ENCODE measurements at regions not wholly inside any gene's neighbourhood (a gene's known extent, or its start where the extent isn't known, plus 50 kb on each side); places are given as distances from the start of the nearest gene placed in this dataset.
A peak's percentile ranks its signal among the peaks of the same experiment; 100 is the strongest.

DNA sequence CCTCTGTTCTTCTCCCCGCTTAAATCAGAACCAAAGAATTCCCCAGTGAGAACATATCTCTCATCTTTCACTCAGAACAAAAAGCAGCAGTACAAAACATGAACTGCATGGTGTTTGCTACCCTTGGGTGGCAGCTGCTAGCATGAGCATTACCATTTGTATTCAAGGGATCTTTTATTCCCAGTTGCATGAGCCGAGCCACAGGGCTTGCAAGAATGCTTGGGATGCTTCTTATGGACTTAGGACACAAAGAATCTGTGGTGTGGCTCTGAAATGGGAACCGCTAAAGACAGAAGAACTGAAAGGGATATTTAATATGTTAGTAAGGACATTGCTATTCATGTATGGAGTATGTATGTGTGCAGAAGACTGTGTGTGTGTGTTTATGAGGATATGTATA lies 190.6 kb downstream of the TMX1 start:
- no peak for DNase-seq (ENCODE audit: low read depth)
- TF ChIP-seq, protein P1, sequence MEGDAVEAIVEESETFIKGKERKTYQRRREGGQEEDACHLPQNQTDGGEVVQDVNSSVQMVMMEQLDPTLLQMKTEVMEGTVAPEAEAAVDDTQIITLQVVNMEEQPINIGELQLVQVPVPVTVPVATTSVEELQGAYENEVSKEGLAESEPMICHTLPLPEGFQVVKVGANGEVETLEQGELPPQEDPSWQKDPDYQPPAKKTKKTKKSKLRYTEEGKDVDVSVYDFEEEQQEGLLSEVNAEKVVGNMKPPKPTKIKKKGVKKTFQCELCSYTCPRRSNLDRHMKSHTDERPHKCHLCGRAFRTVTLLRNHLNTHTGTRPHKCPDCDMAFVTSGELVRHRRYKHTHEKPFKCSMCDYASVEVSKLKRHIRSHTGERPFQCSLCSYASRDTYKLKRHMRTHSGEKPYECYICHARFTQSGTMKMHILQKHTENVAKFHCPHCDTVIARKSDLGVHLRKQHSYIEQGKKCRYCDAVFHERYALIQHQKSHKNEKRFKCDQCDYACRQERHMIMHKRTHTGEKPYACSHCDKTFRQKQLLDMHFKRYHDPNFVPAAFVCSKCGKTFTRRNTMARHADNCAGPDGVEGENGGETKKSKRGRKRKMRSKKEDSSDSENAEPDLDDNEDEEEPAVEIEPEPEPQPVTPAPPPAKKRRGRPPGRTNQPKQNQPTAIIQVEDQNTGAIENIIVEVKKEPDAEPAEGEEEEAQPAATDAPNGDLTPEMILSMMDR (IDR thresholded peaks at IDR 0.05; ENCODE audit: control insufficient read depth, extremely low read depth, insufficient read depth), result no peak
- no peak overlapping the region for H3K4me3 ChIP-seq (ENCODE audit: low read depth, low read length)

GRCh38 chr14:51431033-51431709 lies 191.1 kb downstream of the TMX1 start:
- no peak overlapping the region for H3K4me3 ChIP-seq (ENCODE audit: low read depth, low read length)
- DNase-seq (ENCODE audit: low read depth), result no peak
- TF ChIP-seq, protein P1 (IDR thresholded peaks at IDR 0.05; ENCODE audit: control insufficient read depth, extremely low read depth, insufficient read depth), result no peak

GRCh38 chr14:51431741-51432140 lies 191.7 kb downstream of the TMX1 start:
- no peak overlapping the region for H3K4me3 ChIP-seq (ENCODE audit: low read depth, low read length)
- no peak for DNase-seq (ENCODE audit: low read depth)
- TF ChIP-seq, protein P1 (IDR thresholded peaks at IDR 0.05; ENCODE audit: control insufficient read depth, extremely low read depth, insufficient read depth), result no peak

GRCh38 chr14:51432302-51432948 lies 192.4 kb downstream of the TMX1 start:
- H3K4me3 ChIP-seq (ENCODE audit: low read depth, low read length), result no peak overlapping the region
- TF ChIP-seq, protein P1 (IDR thresholded peaks at IDR 0.05; ENCODE audit: control insufficient read depth, extremely low read depth, insufficient read depth), result no peak
- DNase-seq (ENCODE audit: low read depth), result no peak

GRCh38 chr14:51436630-51437029 lies 196.6 kb downstream of the TMX1 start:
- TF ChIP-seq, protein P1 (IDR thresholded peaks at IDR 0.05; ENCODE audit: control insufficient read depth, extremely low read depth, insufficient read depth), result no peak
- no peak for DNase-seq (ENCODE audit: low read depth)
- H3K4me3 ChIP-seq (ENCODE audit: low read depth, low read length), result no peak overlapping the region

- TF ChIP-seq, protein P1 (IDR thresholded peaks at IDR 0.05; ENCODE audit: control insufficient read depth, extremely low read depth, insufficient read depth), result no peak
- no peak overlapping the region for H3K4me3 ChIP-seq (ENCODE audit: low read depth, low read length)
- peak; percentile 50 for DNase-seq (ENCODE audit: low read depth)
Observed at GRCh38 chr14:51439896-51440295, 199.8 kb downstream of the TMX1 start.
